Liver (tissue), 7 donors: ENCODE measurements at regions not wholly inside any gene's neighbourhood (a gene's known extent, or its start where the extent isn't known, plus 50 kb on each side); places are given as distances from the start of the nearest gene placed in this dataset.

Experiments
- DNase-seq: peaks from one replicate; pipeline ENCODE4 v3.0.0-alpha.2; 2017; ENCODE audit warnings: low spot score
- H3K27ac ChIP-seq, 2 donors: one replicate each; pipeline ENCODE4 v1.7.0; 2013; ENCODE audit warnings: inconsistent platforms in 2 of 2, low read length in 2 of 2, control low read depth in 1 of 2, low read depth in 1 of 2, mild to moderate bottlenecking in 1 of 2
- H3K27me3 ChIP-seq, 4 donors: one replicate each; pipeline versions ENCODE4 v1.6.1 to v1.7.0; 2013; ENCODE audit warnings: low read length in 3 of 4, inconsistent platforms in 1 of 4, mild to moderate bottlenecking in 1 of 4, moderate library complexity in 1 of 4; ENCODE audit not compliant: control insufficient read depth in 4 of 4, insufficient read depth in 4 of 4
- H3K36me3 ChIP-seq, 4 donors: one replicate each; pipeline versions ENCODE4 v1.6.1 to v1.7.0; 2013; ENCODE audit warnings: low read length in 3 of 4, mild to moderate bottlenecking in 3 of 4, low read depth in 1 of 4, moderate library complexity in 1 of 4; ENCODE audit not compliant: control insufficient read depth in 4 of 4, insufficient read depth in 3 of 4
- H3K4me1 ChIP-seq, 4 donors: one replicate each; pipeline versions ENCODE4 v1.6.1 to v1.7.0; 2013; ENCODE audit warnings: low read length in 3 of 4, mild to moderate bottlenecking in 3 of 4, moderate library complexity in 1 of 4; ENCODE audit not compliant: control insufficient read depth in 4 of 4, insufficient read depth in 4 of 4
- H3K4me3 ChIP-seq, 3 donors: one replicate each; pipeline versions ENCODE4 v1.6.1 to v1.7.0; 2013; ENCODE audit warnings: low read length in 3 of 3, control low read depth in 1 of 3, low read depth in 1 of 3, mild to moderate bottlenecking in 1 of 3
- H3K9ac ChIP-seq, 2 donors: one replicate each; pipeline ENCODE4 v1.7.0; 2013; ENCODE audit warnings: low read length in 2 of 2, mild to moderate bottlenecking in 2 of 2, moderate library complexity in 2 of 2, control low read depth in 1 of 2, low read depth in 1 of 2
- H3K9me3 ChIP-seq, 4 donors: one replicate each; pipeline versions ENCODE4 v1.6.1 to v1.7.0; 2013; ENCODE audit warnings: low read length in 3 of 4; ENCODE audit not compliant: control insufficient read depth in 4 of 4
- EGR1 ChIP-seq, 2 donors: IDR thresholded peaks; 2 replicates each; pipeline ENCODE4 v1.6.1; 2016 to 2018; ENCODE audit warnings: antibody characterized with exemption in 2 of 2, low read depth in 2 of 2
- FOXA1 ChIP-seq: IDR thresholded peaks from 2 replicates; pipeline ENCODE4 v1.6.1; 2016; ENCODE audit warnings: antibody characterized with exemption
- FOXA2 ChIP-seq: IDR thresholded peaks from 2 replicates; pipeline ENCODE4 v1.6.1; 2016; ENCODE audit warnings: antibody characterized with exemption
- GABPA ChIP-seq, 2 donors: IDR thresholded peaks in 1 of 2; conservative IDR thresholded peaks in 1 of 2; 2 replicates each; pipeline ENCODE4 v1.6.1; 2016; ENCODE audit warnings: antibody characterized with exemption in 2 of 2, mild to moderate bottlenecking in 1 of 2, moderate library complexity in 1 of 2
- HNF4A ChIP-seq, 2 donors: conservative IDR thresholded peaks; 2 replicates each; pipeline ENCODE4 v1.6.1; 2016; ENCODE audit warnings: antibody characterized with exemption in 2 of 2, mild to moderate bottlenecking in 2 of 2
- HNF4G ChIP-seq: IDR thresholded peaks from 2 replicates; pipeline ENCODE4 v1.6.1; 2016; ENCODE audit warnings: antibody characterized with exemption
- JUND ChIP-seq, 2 donors: IDR thresholded peaks; 2 replicates each; pipeline ENCODE4 v1.6.1; 2016; ENCODE audit warnings: antibody characterized with exemption in 2 of 2
- MAX ChIP-seq: IDR thresholded peaks from 2 replicates; pipeline ENCODE4 v1.6.1; 2016; ENCODE audit warnings: antibody characterized with exemption
- NR2F2 ChIP-seq: IDR thresholded peaks from 2 replicates; pipeline ENCODE4 v1.6.1; 2016; ENCODE audit warnings: antibody characterized with exemption
- RXRA ChIP-seq, 2 donors: IDR thresholded peaks; 2 replicates each; pipeline ENCODE4 v1.6.1; 2017 to 2018; ENCODE audit warnings: antibody characterized with exemption in 2 of 2, mild to moderate bottlenecking in 1 of 2
- TAF1 ChIP-seq: conservative IDR thresholded peaks from 2 replicates; pipeline ENCODE4 v1.6.1; 2016; ENCODE audit warnings: antibody characterized with exemption, mild to moderate bottlenecking
- YY1 ChIP-seq: IDR thresholded peaks from 2 replicates; pipeline ENCODE4 v1.6.1; 2016; ENCODE audit warnings: antibody characterized with exemption, mild to moderate bottlenecking
- whole genome bisulfite sequencing: extraction: QIAGEN DNeasy Blood & Tissue Kit; methylation state at CpG from one replicate; pipeline ENCODE4 v1.1.7; 2013; 5-methylcytosine and 5-hydroxymethylcytosine counted together
- TF ChIP-seq, protein P1 (sequence below): IDR thresholded peaks from 2 replicates; pipeline ENCODE4 v1.6.1; 2016; ENCODE audit warnings: antibody characterized with exemption
- TF ChIP-seq, protein P2 (sequence below): IDR thresholded peaks from 2 replicates; pipeline ENCODE4 v1.6.1; 2016; ENCODE audit warnings: antibody characterized with exemption
- TF ChIP-seq, protein P3 (sequence below): IDR thresholded peaks from 2 replicates; pipeline ENCODE4 v1.6.1; 2016; ENCODE audit warnings: antibody characterized with exemption, mild to moderate bottlenecking
- donor health status: healthy.
- donor health status: healthy.
- donor health status: healthy.
- donor health status: healthy.

DNA sequence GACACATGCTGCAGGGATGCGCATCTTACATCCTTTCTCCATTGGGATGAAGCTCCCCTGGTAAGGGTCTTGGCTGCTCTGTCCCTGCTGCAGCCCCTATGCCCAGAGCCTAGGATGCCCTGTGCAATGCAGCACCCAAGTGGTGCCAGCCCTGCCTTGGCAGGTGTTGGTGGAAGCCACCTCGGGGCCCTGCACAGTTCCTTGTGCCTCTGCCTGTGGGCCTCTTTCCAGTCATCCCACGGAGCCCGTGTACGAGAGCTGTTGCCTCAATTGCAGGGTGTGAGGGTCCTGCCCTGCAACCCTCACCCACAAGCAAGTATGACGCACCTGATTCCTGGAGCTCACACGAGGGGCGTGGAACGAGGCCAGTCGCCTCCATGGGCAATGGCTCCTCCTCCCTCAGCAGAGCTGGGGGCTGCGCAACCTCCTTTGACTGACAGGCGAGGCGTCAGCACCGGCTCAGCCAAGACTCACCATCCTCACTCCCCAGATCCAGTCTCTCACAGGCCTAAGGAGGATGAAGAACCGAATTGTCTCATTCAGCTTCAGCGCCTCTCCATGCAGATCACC is 719.6 kb downstream of the BRD1 start:
- H3K4me3 ChIP-seq = no peak overlapping the region
- peaks cover 0 to 10% (median 3%) of the 10 kb centered on the region in 4 donors for H3K27me3 ChIP-seq
- no peak overlapping the region for H3K9ac ChIP-seq
- H3K36me3 ChIP-seq = no peaks in the 10 kb centered on the region
- H3K27ac ChIP-seq = no peak overlapping the region
- DNase-seq = no peak
- WGBS = 79% methylated on average over 16 of the region's 16 CpGs
- no peaks in the 10 kb centered on the region for H3K4me1 ChIP-seq
- no peaks in the 10 kb centered on the region for H3K9me3 ChIP-seq
- TF ChIP-seq, protein P1, sequence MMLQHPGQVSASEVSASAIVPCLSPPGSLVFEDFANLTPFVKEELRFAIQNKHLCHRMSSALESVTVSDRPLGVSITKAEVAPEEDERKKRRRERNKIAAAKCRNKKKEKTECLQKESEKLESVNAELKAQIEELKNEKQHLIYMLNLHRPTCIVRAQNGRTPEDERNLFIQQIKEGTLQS = no peak
- TF ChIP-seq NR2F2 (no peak), FOXA1 (no peak), EGR1 (IDR thresholded peaks at IDR 0.05; ENCODE audit: low read depth in 2 of 2) (no peak), YY1 (no peak), FOXA2 (no peak), TAF1 (no peak), MAX (no peak), RXRA (IDR thresholded peaks at IDR 0.05) (no peak), GABPA (IDR thresholded peaks at IDR 0.05 in 1 of 2, conservative IDR thresholded peaks at IDR 0.05 in 1 of 2) (no peak)

DNA sequence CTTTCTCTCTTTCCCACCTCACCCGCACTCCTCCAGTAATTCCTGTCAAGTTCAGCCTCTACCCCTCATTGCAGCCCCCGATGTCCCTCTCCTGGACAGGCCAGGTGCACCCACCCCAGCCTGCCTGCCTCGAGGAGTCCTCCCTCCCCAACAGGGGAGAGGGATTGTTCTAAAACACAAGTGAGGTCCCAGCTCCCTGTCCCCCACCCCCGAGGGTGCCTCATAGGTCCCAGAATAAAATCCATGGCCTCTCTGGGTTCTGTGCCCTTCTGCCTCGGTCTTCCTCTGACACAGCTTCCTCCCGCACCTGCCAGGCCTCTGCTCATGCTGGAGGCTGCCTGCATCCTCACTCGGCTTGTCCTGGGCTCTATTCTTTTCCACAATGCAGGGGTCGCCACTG is 720.1 kb downstream of the BRD1 start:
- 69% methylated on average over 8 of the region's 8 CpGs for WGBS
- no peak overlapping the region for H3K9ac ChIP-seq
- H3K4me3 ChIP-seq = no peak overlapping the region
- no peaks in the 10 kb centered on the region for H3K4me1 ChIP-seq
- no peak for TF ChIP-seq YY1
- TF ChIP-seq FOXA1 = no peak
- TF ChIP-seq HNF4G = no peak
- TF ChIP-seq TAF1 = no peak
- TF ChIP-seq, protein P2, sequence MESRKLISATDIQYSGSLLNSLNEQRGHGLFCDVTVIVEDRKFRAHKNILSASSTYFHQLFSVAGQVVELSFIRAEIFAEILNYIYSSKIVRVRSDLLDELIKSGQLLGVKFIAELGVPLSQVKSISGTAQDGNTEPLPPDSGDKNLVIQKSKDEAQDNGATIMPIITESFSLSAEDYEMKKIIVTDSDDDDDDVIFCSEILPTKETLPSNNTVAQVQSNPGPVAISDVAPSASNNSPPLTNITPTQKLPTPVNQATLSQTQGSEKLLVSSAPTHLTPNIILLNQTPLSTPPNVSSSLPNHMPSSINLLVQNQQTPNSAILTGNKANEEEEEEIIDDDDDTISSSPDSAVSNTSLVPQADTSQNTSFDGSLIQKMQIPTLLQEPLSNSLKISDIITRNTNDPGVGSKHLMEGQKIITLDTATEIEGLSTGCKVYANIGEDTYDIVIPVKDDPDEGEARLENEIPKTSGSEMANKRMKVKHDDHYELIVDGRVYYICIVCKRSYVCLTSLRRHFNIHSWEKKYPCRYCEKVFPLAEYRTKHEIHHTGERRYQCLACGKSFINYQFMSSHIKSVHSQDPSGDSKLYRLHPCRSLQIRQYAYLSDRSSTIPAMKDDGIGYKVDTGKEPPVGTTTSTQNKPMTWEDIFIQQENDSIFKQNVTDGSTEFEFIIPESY = no peak
- TF ChIP-seq FOXA2 = no peak
- no peak for TF ChIP-seq MAX
- TF ChIP-seq, protein P3, sequence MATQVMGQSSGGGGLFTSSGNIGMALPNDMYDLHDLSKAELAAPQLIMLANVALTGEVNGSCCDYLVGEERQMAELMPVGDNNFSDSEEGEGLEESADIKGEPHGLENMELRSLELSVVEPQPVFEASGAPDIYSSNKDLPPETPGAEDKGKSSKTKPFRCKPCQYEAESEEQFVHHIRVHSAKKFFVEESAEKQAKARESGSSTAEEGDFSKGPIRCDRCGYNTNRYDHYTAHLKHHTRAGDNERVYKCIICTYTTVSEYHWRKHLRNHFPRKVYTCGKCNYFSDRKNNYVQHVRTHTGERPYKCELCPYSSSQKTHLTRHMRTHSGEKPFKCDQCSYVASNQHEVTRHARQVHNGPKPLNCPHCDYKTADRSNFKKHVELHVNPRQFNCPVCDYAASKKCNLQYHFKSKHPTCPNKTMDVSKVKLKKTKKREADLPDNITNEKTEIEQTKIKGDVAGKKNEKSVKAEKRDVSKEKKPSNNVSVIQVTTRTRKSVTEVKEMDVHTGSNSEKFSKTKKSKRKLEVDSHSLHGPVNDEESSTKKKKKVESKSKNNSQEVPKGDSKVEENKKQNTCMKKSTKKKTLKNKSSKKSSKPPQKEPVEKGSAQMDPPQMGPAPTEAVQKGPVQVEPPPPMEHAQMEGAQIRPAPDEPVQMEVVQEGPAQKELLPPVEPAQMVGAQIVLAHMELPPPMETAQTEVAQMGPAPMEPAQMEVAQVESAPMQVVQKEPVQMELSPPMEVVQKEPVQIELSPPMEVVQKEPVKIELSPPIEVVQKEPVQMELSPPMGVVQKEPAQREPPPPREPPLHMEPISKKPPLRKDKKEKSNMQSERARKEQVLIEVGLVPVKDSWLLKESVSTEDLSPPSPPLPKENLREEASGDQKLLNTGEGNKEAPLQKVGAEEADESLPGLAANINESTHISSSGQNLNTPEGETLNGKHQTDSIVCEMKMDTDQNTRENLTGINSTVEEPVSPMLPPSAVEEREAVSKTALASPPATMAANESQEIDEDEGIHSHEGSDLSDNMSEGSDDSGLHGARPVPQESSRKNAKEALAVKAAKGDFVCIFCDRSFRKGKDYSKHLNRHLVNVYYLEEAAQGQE = no peak
- TF ChIP-seq HNF4A (conservative IDR thresholded peaks at IDR 0.05) = no peak
- TF ChIP-seq JUND (IDR thresholded peaks at IDR 0.05) = no peak
- TF ChIP-seq, protein P1 = no peak
- no peaks in the 10 kb centered on the region for H3K9me3 ChIP-seq
- no peak overlapping the region for H3K27ac ChIP-seq
- H3K36me3 ChIP-seq = no peaks in the 10 kb centered on the region
- peaks cover 0 to 10% (median 3%) of the 10 kb centered on the region in 4 donors for H3K27me3 ChIP-seq
- no peak for DNase-seq
